PC-9 (cell line): ENCODE measurements at regions not wholly inside any gene's neighbourhood (a gene's known extent, or its start where the extent isn't known, plus 50 kb on each side); places are given as distances from the start of the nearest gene placed in this dataset.

Source experiments
- BruUV-seq: library from RNA; stranded (reverse); fragments of 400-500 nt; replicated peaks from 2 replicates; lab custom pipeline; 2021; lab: Mats Ljungman, UMichigan
- CTCF ChIA-PET: fragments of 300-600 bp; sonication (Branson Sonifier 250); formaldehyde crosslinking; loops from one replicate; lab custom pipeline; 2022; ENCODE audit warnings: antibody characterized with exemption; lab: Charles Lee
- POLR2A ChIA-PET: fragments of 300-600 bp; sonication (Branson Sonifier 250); formaldehyde crosslinking; loops from one replicate; lab custom pipeline; 2022; ENCODE audit warnings: antibody characterized with exemption; ENCODE audit not compliant: unreplicated experiment; lab: Charles Lee
- DNase-seq, 2 experiments: peaks; one replicate each; pipeline versions ENCODE4 v3.0.0 to v3.0.0-alpha.2; 2015 to 2022; ENCODE audit warnings: mixed read lengths in 1 of 2
- H2AFZ ChIP-seq: fragments of 200-600 bp; sonication (generic); 2 replicates; pipeline ENCODE4 v1.8.1; 2017; ENCODE audit warnings: antibody characterized with exemption
- H3F3A ChIP-seq: fragments of 200-600 bp; sonication (generic); 2 replicates; pipeline ENCODE4 v1.8.1; 2017; ENCODE audit warnings: antibody characterized with exemption, mild to moderate bottlenecking, low read depth; ENCODE audit not compliant: insufficient read depth
- H3K27ac ChIP-seq: fragments of 200-600 bp; sonication (generic); 2 replicates; pipeline ENCODE4 v1.6.1; 2016; ENCODE audit warnings: mixed run types
- H3K27me3 ChIP-seq: fragments of 200-600 bp; sonication (generic); 2 replicates; pipeline ENCODE4 v1.6.1; 2016; ENCODE audit warnings: low read depth, mixed run types; ENCODE audit not compliant: insufficient read depth
- H3K36me3 ChIP-seq: fragments of 200-600 bp; sonication (generic); 2 replicates; pipeline ENCODE4 v1.6.1; 2016; ENCODE audit warnings: low read depth, mixed run types
- H3K4me1 ChIP-seq: fragments of 200-600 bp; sonication (generic); replicated peaks from 2 replicates; pipeline ENCODE4 v1.6.1; 2016; ENCODE audit warnings: mixed run types; ENCODE audit not compliant: insufficient read depth
- H3K4me2 ChIP-seq: fragments of 200-600 bp; sonication (generic); 2 replicates; pipeline ENCODE4 v1.6.1; 2017; ENCODE audit warnings: mixed run types
- H3K4me3 ChIP-seq: fragments of 200-600 bp; sonication (generic); 2 replicates; pipeline ENCODE4 v1.6.1; 2016; ENCODE audit warnings: mixed run types
- H3K79me2 ChIP-seq: fragments of 200-600 bp; sonication (generic); 2 replicates; pipeline ENCODE4 v1.6.1; 2017; ENCODE audit warnings: low read depth, mixed run types
- H3K9me2 ChIP-seq: fragments of 200-600 bp; sonication (generic); 2 replicates; pipeline ENCODE4 v1.8.1; 2017; ENCODE audit warnings: mild to moderate bottlenecking; ENCODE audit not compliant: insufficient read depth
- H3K9me3 ChIP-seq: fragments of 200-600 bp; sonication (generic); 2 replicates; pipeline ENCODE4 v1.8.1; 2016; ENCODE audit warnings: low read depth; ENCODE audit not compliant: insufficient read depth
- H4K20me1 ChIP-seq: fragments of 200-600 bp; sonication (generic); 2 replicates; pipeline ENCODE4 v1.8.1; 2017; ENCODE audit not compliant: insufficient read depth
- EZH2 ChIP-seq: fragments of 200-600 bp; sonication (generic); IDR thresholded peaks from 2 replicates; pipeline ENCODE4 v1.8.0; 2017; ENCODE audit warnings: antibody characterized with exemption, low read depth
- intact Hi-C: fragments of 100-400 bp; cut with micrococcal nuclease; formaldehyde crosslinking; loops from one replicate; pipeline ENCODE4 v1.10.0; 2022; ENCODE audit not compliant: unreplicated experiment
- TF ChIP-seq, protein P1 (sequence below): fragments of 200-600 bp; sonication (generic); conservative IDR thresholded peaks from 2 replicates; pipeline ENCODE4 v1.6.1; 2017; ENCODE audit warnings: mixed run types, antibody characterized with exemption, mild to moderate bottlenecking, moderate library complexity

DNA sequence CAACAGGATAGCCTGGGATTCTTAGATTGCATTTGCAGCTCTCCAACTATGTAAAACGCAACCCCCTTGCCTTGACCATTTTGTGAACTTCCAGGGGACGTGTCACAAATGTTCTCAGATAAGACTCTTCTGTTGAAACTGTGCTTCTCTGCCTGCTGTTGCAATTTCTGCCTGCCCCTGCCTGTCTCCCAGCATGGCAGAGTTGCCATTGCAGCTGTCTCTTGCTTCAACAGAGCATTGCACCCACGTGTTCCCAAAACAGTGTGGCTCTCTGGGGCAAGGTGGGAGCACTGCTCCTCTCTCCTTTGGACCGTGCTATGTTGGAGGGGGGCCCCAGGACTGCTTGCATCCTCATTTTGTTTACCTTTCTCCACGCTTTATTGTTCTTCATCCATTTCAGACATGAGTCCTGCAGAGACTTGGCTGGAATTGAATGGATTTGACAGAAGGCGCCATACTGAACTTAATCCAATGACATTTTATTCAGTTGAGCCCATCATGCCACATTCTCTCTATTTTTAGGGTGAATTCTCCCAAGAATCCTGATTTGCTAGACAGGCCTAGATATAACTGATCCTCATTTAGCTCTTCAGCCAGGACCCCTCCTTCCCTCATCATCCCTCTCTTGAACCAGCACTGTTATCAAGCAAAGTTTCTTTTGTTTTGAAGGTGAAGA is 90.7 kb downstream of the MAT2B start:
- no peak for DNase-seq
- Histone ChIP-seq H3K79me2 (no peaks in the 10 kb centered on the region), H3K36me3 (no peaks in the 10 kb centered on the region), H3K9me2 (no peaks in the 10 kb centered on the region), H3F3A (no peaks in the 10 kb centered on the region), H3K27me3 (0 out of 2 replicates have a peak, but pooled peaks cover 2% of the 10 kb centered on the region), H3K4me2 (no peak overlapping the region), H3K4me3 (no peak overlapping the region), H3K9me3 (no peaks in the 10 kb centered on the region), H3K27ac (no peak overlapping the region), H4K20me1 (no peaks in the 10 kb centered on the region), H2AFZ (no peak overlapping the region), H3K4me1 (no peaks in the 10 kb centered on the region)
- TF ChIP-seq EZH2, result no peak
- TF ChIP-seq, protein P1, sequence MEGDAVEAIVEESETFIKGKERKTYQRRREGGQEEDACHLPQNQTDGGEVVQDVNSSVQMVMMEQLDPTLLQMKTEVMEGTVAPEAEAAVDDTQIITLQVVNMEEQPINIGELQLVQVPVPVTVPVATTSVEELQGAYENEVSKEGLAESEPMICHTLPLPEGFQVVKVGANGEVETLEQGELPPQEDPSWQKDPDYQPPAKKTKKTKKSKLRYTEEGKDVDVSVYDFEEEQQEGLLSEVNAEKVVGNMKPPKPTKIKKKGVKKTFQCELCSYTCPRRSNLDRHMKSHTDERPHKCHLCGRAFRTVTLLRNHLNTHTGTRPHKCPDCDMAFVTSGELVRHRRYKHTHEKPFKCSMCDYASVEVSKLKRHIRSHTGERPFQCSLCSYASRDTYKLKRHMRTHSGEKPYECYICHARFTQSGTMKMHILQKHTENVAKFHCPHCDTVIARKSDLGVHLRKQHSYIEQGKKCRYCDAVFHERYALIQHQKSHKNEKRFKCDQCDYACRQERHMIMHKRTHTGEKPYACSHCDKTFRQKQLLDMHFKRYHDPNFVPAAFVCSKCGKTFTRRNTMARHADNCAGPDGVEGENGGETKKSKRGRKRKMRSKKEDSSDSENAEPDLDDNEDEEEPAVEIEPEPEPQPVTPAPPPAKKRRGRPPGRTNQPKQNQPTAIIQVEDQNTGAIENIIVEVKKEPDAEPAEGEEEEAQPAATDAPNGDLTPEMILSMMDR, result no peak
- CTCF ChIA-PET, result no interaction called here
- BruUV-seq, result no TSS peak
- POLR2A ChIA-PET, result no interaction called here
- intact Hi-C loops, result no loop called here

DNA sequence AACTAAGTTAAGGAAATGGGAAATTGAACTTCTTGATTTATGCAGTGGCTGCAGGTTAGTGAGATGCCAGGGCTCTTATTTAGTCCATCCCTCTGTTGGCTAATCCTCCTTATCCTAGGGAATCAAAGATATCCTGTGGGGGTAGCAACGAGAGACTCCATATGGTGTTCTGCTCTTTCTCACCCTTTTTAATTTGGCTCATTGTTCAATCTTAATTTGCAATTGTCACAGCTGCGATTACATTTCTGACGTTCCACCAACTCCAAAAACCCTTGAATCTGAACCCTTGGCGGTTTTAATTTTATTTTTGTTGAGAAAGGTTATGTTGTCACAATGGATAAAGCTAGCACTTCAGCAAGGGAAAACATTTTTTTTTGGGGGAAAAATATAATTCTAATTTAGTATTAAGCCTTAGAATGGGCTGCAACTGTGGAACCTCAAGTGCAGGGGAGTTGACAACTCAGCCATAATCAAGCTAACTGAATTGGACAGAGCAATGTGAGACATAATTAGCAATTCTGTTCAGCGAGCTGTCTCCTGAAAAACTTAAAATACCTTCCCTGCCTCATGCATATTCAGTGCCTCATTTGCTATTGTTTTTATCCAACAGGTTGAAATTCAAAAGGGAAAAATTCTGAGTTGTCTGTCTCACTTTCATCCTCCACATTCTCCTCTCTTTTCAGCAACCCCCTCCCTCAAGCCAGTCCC is 91.3 kb downstream of the MAT2B start:
- no peak overlapping the region for H2AFZ ChIP-seq
- TF ChIP-seq, protein P1, result no peak
- TF ChIP-seq EZH2, result no peak
- H3K27ac ChIP-seq, result no peak overlapping the region
- no peaks in the 10 kb centered on the region for H3F3A ChIP-seq
- no TSS peak for BruUV-seq
- intact Hi-C loops, result no loop called here
- H3K36me3 ChIP-seq, result no peaks in the 10 kb centered on the region
- 0 out of 2 replicates have a peak, but pooled peaks cover 5% of the 10 kb centered on the region for H3K27me3 ChIP-seq
- DNase-seq, result no peak
- ChIA-PET CTCF (no interaction called here), POLR2A (no interaction called here)
- H3K9me3 ChIP-seq, result no peaks in the 10 kb centered on the region
- no peaks in the 10 kb centered on the region for H4K20me1 ChIP-seq
- no peak overlapping the region for H3K4me3 ChIP-seq
- no peak overlapping the region for H3K4me2 ChIP-seq
- no peaks in the 10 kb centered on the region for H3K79me2 ChIP-seq
- no peaks in the 10 kb centered on the region for H3K9me2 ChIP-seq
- no peaks in the 10 kb centered on the region for H3K4me1 ChIP-seq

DNA sequence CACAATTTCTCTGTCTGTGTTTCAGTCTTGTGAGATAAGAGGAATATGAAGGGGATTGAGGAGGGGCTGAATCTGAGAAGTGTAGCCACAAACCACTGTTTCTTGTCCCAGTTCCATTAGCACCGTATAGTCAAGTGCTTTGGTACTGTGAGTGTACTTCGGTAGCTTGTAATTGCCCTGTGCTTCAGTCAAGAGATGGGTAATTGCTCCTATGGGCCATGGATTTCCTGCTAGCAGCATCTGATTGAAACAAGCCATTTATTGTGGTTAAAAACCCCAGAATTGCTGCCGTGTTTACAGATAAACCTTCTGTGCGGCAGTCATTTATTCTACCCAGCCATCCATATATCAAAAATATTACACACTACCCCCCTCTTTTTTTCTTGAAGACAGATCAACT is 98.6 kb downstream of the MAT2B start:
- Histone ChIP-seq H2AFZ (no peak overlapping the region), H3K4me2 (no peak overlapping the region), H3K9me2 (no peaks in the 10 kb centered on the region), H3K4me1 (no peaks in the 10 kb centered on the region), H3K9me3 (no peaks in the 10 kb centered on the region), H3K4me3 (no peak overlapping the region), H3K36me3 (no peaks in the 10 kb centered on the region), H3F3A (no peaks in the 10 kb centered on the region), H3K27ac (no peak overlapping the region), H3K79me2 (no peaks in the 10 kb centered on the region), H4K20me1 (no peaks in the 10 kb centered on the region), H3K27me3 (peaks cover 13% of the 10 kb centered on the region; the same call in 1 of the 2 replicates)
- ChIA-PET POLR2A (no interaction called here), CTCF (no interaction called here)
- BruUV-seq, result no TSS peak
- TF ChIP-seq, protein P1, result no peak
- no peak for TF ChIP-seq EZH2
- intact Hi-C loops, result no loop called here
- DNase-seq, result no peak
